ENCODE measurements at regions not wholly inside any gene's neighbourhood (a gene's known extent, or its start where the extent isn't known, plus 50 kb on each side); places are given as distances from the start of the nearest gene placed in this dataset.

- H2AFZ ChIP-seq: no peak overlapping the region
- no peaks in the 10 kb centered on the region for H3K4me1 ChIP-seq (replicated peaks; ENCODE audit: insufficient read depth)
- DNase-seq: no peak
- TF ChIP-seq EZH2 (IDR thresholded peaks at IDR 0.05; ENCODE audit: low read depth) (no peak), CTCF (conservative IDR thresholded peaks at IDR 0.05) (no peak)
- ChIA-PET CTCF (no interaction called here), POLR2A (ENCODE audit: unreplicated experiment) (no interaction called here)
- H3K4me3 ChIP-seq: no peak overlapping the region
- no TSS peak for BruUV-seq (replicated peaks)
- H3K27me3 ChIP-seq (ENCODE audit: insufficient read depth, low read depth): peaks cover 2% of the 10 kb centered on the region; the same call in 1 of the 2 replicates
- H4K20me1 ChIP-seq (ENCODE audit: insufficient read depth): no peaks in the 10 kb centered on the region
- intact Hi-C loops (cut with micrococcal nuclease; ENCODE audit: unreplicated experiment): no loop called here
- no peaks in the 10 kb centered on the region for H3K9me2 ChIP-seq (ENCODE audit: insufficient read depth)
- H3K36me3 ChIP-seq (ENCODE audit: low read depth): no peaks in the 10 kb centered on the region
- H3F3A ChIP-seq (ENCODE audit: insufficient read depth, low read depth): no peaks in the 10 kb centered on the region
- no peak overlapping the region for H3K27ac ChIP-seq
- H3K79me2 ChIP-seq (ENCODE audit: low read depth): no peaks in the 10 kb centered on the region
- H3K4me2 ChIP-seq: no peak overlapping the region
- no peaks in the 10 kb centered on the region for H3K9me3 ChIP-seq (ENCODE audit: insufficient read depth, low read depth)
Measured at GRCh38 chr10:35743351-35743750, 101.3 kb upstream of the FZD8 start.

GRCh38 chr10:35739998-35740397 is 97.9 kb upstream of the FZD8 start:
- intact Hi-C loops (cut with micrococcal nuclease; ENCODE audit: unreplicated experiment): no loop called here
- Histone ChIP-seq H3K79me2 (ENCODE audit: low read depth) (no peaks in the 10 kb centered on the region), H3K9me3 (ENCODE audit: insufficient read depth, low read depth) (no peaks in the 10 kb centered on the region), H3K9me2 (ENCODE audit: insufficient read depth) (no peaks in the 10 kb centered on the region), H3K4me2 (no peak overlapping the region), H2AFZ (no peak overlapping the region), H3K27ac (no peak overlapping the region), H3K27me3 (ENCODE audit: insufficient read depth, low read depth) (no peaks in the 10 kb centered on the region), H3K4me1 (replicated peaks; ENCODE audit: insufficient read depth) (no peaks in the 10 kb centered on the region), H4K20me1 (ENCODE audit: insufficient read depth) (no peaks in the 10 kb centered on the region), H3K36me3 (ENCODE audit: low read depth) (no peaks in the 10 kb centered on the region), H3F3A (ENCODE audit: insufficient read depth, low read depth) (no peaks in the 10 kb centered on the region), H3K4me3 (no peak overlapping the region)
- CTCF ChIA-PET: no interaction called here
- no TSS peak for BruUV-seq (replicated peaks)
- TF ChIP-seq CTCF (conservative IDR thresholded peaks at IDR 0.05): no peak
- no peak for TF ChIP-seq EZH2 (IDR thresholded peaks at IDR 0.05; ENCODE audit: low read depth)
- POLR2A ChIA-PET (ENCODE audit: unreplicated experiment): no interaction called here
- DNase-seq: no peak

GRCh38 chr10:35735412-35735811 is 93.3 kb upstream of the FZD8 start:
- no peaks in the 10 kb centered on the region for H3K9me2 ChIP-seq (ENCODE audit: insufficient read depth)
- TF ChIP-seq EZH2 (IDR thresholded peaks at IDR 0.05; ENCODE audit: low read depth): no peak
- no peak for TF ChIP-seq CTCF (conservative IDR thresholded peaks at IDR 0.05)
- H3K9me3 ChIP-seq (ENCODE audit: insufficient read depth, low read depth): no peaks in the 10 kb centered on the region
- H3K4me1 ChIP-seq (replicated peaks; ENCODE audit: insufficient read depth): no peaks in the 10 kb centered on the region
- no peak overlapping the region for H3K27ac ChIP-seq
- H3K36me3 ChIP-seq (ENCODE audit: low read depth): no peaks in the 10 kb centered on the region
- no peaks in the 10 kb centered on the region for H3K79me2 ChIP-seq (ENCODE audit: low read depth)
- ChIA-PET POLR2A (ENCODE audit: unreplicated experiment) (no interaction called here), CTCF (no interaction called here)
- intact Hi-C loops (cut with micrococcal nuclease; ENCODE audit: unreplicated experiment): no loop called here
- H2AFZ ChIP-seq: no peak overlapping the region
- peaks cover 14% of the 10 kb centered on the region for H3K27me3 ChIP-seq (ENCODE audit: insufficient read depth, low read depth)
- BruUV-seq (replicated peaks): no TSS peak
- no peak overlapping the region for H3K4me3 ChIP-seq
- no peak for DNase-seq
- H3F3A ChIP-seq (ENCODE audit: insufficient read depth, low read depth): no peaks in the 10 kb centered on the region
- no peaks in the 10 kb centered on the region for H4K20me1 ChIP-seq (ENCODE audit: insufficient read depth)
- no peak overlapping the region for H3K4me2 ChIP-seq
